Testis (tissue), 2 donors: ENCODE measurements at regions not wholly inside any gene's neighbourhood (a gene's known extent, or its start where the extent isn't known, plus 50 kb on each side); places are given as distances from the start of the nearest gene placed in this dataset.
A peak's percentile ranks its signal among the peaks of the same experiment; 100 is the strongest.

Experiments
- DNase-seq: peaks from one replicate; pipeline ENCODE4 v3.0.0-alpha.2; 2019
- H3K27ac ChIP-seq, 2 donors: fragments of 200-600 bp; sonication (generic); one replicate each; pipeline ENCODE4 v1.5.1; 2019
- H3K27me3 ChIP-seq: fragments of 200-600 bp; sonication (generic); one replicate; pipeline ENCODE4 v1.5.1; 2019
- H3K36me3 ChIP-seq: fragments of 200-600 bp; sonication (generic); one replicate; pipeline ENCODE4 v1.5.1; 2017; ENCODE audit warnings: low read depth; ENCODE audit errors: missing control alignments
- H3K4me1 ChIP-seq: fragments of 200-600 bp; sonication (generic); one replicate; pipeline ENCODE4 v1.5.1; 2019
- H3K4me3 ChIP-seq, 2 donors: fragments of 200-600 bp; sonication (generic); one replicate each; pipeline ENCODE4 v1.5.1; 2017 to 2019
- H3K9me3 ChIP-seq: fragments of 200-600 bp; sonication (generic); one replicate; pipeline ENCODE4 v1.5.1; 2017
- POLR2A ChIP-seq: fragments of 450-650 bp; IDR thresholded peaks from one replicate; pipeline ENCODE4 v1.6.1; 2017; ENCODE audit warnings: antibody characterized with exemption, mild to moderate bottlenecking, moderate library complexity
- WGBS, 2 donors: methylation state at CpG; one replicate each; pipeline ENCODE4 v1.1.5; 2018; 5-methylcytosine and 5-hydroxymethylcytosine counted together
- intact Hi-C: fragments of 100-400 bp; cut with DNase I; formaldehyde crosslinking; loops from one replicate; pipeline ENCODE4 v1.15.1; 2023; ENCODE audit warnings: low total_unique reads
- TF ChIP-seq, protein P1 (sequence below), 3 experiments: fragments of 450-650 bp in 2 of 3; fragments of 200-600 bp in 1 of 3; sonication (generic) in 1 of 3; IDR thresholded peaks; one replicate each; pipeline ENCODE4 v1.5.1; 2016 to 2019; ENCODE audit warnings: antibody characterized with exemption in 3 of 3, mild to moderate bottlenecking in 2 of 3, moderate library complexity in 1 of 3

DNA sequence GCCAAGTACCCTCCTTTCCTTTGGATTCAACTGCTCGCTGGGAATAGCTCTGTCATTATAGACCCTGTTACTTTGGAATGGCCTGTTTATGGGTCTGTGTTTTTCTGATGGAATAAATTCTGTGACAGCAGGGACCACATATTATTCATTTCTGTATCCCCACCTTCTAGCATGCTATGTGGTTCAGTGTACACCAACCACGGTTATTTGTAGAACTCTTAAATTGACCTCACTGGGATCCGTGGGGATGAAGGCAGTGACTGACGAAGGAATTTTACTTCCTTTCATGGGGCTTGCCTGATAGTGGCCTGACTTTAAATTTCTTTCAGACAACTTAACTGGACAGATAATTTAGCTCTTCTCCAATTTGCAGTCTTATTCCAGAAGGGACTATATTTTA lies 343.2 kb downstream of the SPRY1 start:
- H3K4me1 ChIP-seq: peaks cover 4% of the 10 kb centered on the region
- H3K27me3 ChIP-seq: no peaks in the 10 kb centered on the region
- TF ChIP-seq, protein P1, sequence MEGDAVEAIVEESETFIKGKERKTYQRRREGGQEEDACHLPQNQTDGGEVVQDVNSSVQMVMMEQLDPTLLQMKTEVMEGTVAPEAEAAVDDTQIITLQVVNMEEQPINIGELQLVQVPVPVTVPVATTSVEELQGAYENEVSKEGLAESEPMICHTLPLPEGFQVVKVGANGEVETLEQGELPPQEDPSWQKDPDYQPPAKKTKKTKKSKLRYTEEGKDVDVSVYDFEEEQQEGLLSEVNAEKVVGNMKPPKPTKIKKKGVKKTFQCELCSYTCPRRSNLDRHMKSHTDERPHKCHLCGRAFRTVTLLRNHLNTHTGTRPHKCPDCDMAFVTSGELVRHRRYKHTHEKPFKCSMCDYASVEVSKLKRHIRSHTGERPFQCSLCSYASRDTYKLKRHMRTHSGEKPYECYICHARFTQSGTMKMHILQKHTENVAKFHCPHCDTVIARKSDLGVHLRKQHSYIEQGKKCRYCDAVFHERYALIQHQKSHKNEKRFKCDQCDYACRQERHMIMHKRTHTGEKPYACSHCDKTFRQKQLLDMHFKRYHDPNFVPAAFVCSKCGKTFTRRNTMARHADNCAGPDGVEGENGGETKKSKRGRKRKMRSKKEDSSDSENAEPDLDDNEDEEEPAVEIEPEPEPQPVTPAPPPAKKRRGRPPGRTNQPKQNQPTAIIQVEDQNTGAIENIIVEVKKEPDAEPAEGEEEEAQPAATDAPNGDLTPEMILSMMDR (IDR thresholded peaks at IDR 0.05): no peak
- no peak for TF ChIP-seq POLR2A
- WGBS, 2 donors: 69 to 85% methylated on average over 4 of the region's 4 CpGs
- H3K27ac ChIP-seq: no peak overlapping the region
- no peak overlapping the region for H3K4me3 ChIP-seq
- intact Hi-C loops: no loop called here
- no peaks in the 10 kb centered on the region for H3K9me3 ChIP-seq
- DNase-seq: no peak
- H3K36me3 ChIP-seq: no peaks in the 10 kb centered on the region

DNA sequence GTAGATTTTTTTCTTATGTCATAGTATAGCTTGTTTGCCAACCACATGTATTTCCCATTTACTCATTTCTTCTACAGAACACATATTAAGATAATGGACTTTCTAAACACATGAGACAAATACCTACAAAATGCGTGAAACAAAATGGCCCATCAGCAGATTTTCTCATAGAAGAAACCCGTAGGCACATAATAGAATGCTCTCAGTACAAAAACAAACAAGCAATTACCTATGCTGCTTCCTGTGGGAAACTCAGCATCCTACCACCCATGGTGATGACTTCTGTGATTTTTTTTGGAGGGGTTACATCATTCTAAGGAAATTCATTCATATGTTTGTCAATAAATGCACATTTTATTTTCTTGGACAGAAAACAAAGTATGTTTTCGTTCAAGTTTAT lies 343.6 kb downstream of the SPRY1 start:
- Histone ChIP-seq H3K9me3 (no peaks in the 10 kb centered on the region), H3K4me1 (peaks cover 5% of the 10 kb centered on the region), H3K4me3 (no peak overlapping the region), H3K27me3 (no peaks in the 10 kb centered on the region), H3K27ac (no peak overlapping the region), H3K36me3 (no peaks in the 10 kb centered on the region)
- DNase-seq: no peak
- WGBS, 2 donors: 75 to 79% methylated on average over 3 of the region's 3 CpGs
- intact Hi-C loops: no loop called here
- TF ChIP-seq, protein P1 (IDR thresholded peaks at IDR 0.05): no peak
- TF ChIP-seq POLR2A: no peak

DNA sequence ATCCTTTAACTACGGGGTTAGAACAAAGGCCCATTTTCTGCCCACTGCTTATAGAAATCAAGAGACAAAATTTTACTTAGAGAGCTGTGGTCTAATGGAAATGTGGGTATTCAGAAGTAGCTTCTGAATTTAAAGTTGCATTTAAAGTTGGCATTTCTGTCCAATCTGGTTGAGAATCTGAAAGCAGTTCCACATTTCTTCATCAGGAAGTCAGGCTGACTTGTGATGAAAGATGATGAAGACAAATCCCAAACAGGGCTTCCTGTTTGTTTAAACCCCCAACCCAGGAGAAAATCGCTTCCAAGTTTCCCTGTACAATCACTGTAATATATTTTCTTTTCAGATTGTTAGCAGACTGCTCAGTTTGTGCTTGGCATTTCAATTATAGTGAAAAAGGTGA lies 345.3 kb downstream of the SPRY1 start:
- 68 to 73% methylated on average over 2 of the region's 2 CpGs for WGBS, 2 donors
- TF ChIP-seq, protein P1 (IDR thresholded peaks at IDR 0.05): no peak
- TF ChIP-seq POLR2A: no peak
- Histone ChIP-seq H3K9me3 (no peaks in the 10 kb centered on the region), H3K4me1 (peaks cover 6% of the 10 kb centered on the region), H3K27ac (no peak overlapping the region), H3K36me3 (no peaks in the 10 kb centered on the region), H3K27me3 (no peaks in the 10 kb centered on the region), H3K4me3 (no peak overlapping the region)
- DNase-seq: no peak
- intact Hi-C loops: no loop called here

DNA sequence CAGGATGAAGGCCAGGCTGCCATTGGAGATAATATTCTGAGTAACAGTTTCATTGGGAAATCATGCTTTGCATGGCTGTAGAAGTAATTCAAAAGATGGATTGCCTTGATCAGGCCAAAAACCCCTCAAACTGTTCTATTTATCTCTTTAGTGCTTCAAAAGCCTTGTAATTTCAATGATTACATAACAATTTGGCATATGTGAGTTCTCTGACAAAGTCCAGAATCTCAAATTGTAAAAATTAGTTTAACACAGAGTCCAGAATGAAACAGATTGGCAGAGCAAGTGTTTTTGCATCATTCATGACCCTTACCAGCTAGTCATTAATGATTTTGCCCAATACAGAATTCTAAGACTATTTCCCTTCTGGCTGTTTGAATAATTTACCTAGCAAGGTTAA lies 347.3 kb downstream of the SPRY1 start:
- Histone ChIP-seq H3K4me1 (peaks cover 6% of the 10 kb centered on the region), H3K27ac (peak overlapping the region in 1 of 2 donors; percentile 70), H3K4me3 (no peak overlapping the region), H3K36me3 (no peaks in the 10 kb centered on the region), H3K27me3 (no peaks in the 10 kb centered on the region), H3K9me3 (no peaks in the 10 kb centered on the region)
- intact Hi-C loops: no loop called here
- TF ChIP-seq, protein P1 (IDR thresholded peaks at IDR 0.05): no peak
- no peak for TF ChIP-seq POLR2A
- DNase-seq: no peak

DNA sequence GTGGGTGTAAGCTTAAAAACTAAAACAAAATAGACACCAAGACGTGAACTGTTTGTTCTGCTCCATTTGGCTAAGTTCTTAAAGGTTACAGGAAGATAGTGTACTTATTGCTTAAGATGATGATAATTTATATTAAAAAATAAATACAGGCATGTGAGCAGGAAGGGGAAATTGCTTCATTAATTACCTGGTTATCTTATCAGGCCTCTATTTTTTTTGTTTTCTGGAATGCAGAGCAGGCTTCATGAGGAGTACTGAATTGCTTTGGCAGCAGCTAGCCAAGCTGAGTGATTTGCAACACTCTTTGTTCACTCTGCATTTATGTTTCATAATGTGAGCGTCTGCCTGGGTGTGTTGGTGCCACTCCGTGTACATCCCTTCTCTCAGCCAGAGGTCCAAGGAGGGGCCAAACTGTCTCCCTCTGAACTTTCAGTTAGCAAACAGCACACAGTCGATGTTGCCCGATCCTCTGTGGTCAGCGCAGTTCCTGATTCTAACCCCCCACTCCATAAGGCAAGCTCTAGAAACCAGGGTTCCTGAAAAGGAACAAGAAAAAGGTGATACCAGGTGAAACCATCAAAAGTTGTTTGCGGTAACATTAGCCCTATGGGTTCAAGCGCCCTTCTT lies 348.2 kb downstream of the SPRY1 start:
- peak; percentile 45 for DNase-seq
- TF ChIP-seq POLR2A: no peak
- TF ChIP-seq, protein P1 (IDR thresholded peaks at IDR 0.05): no peak
- no peaks in the 10 kb centered on the region for H3K27me3 ChIP-seq
- H3K4me3 ChIP-seq: no peak overlapping the region
- WGBS, 2 donors: 43 to 49% methylated on average over 8 of the region's 8 CpGs
- H3K4me1 ChIP-seq: peaks cover 6% of the 10 kb centered on the region
- H3K36me3 ChIP-seq: no peaks in the 10 kb centered on the region
- intact Hi-C loops: no loop called here
- no peaks in the 10 kb centered on the region for H3K9me3 ChIP-seq
- peak overlapping the region in 1 of 2 donors; percentile 70 for H3K27ac ChIP-seq
